HG03460 (cell line): ENCODE measurements at regions not wholly inside any gene's neighbourhood (a gene's known extent, or its start where the extent isn't known, plus 50 kb on each side); places are given as distances from the start of the nearest gene placed in this dataset.
"Not testable (repeated sequence)": the region's sequence is repeated elsewhere in the genome, so short reads cannot be mapped to it uniquely, and the experiment has no call there.

Experiments
- ATAC-seq: cut with Tn5 transposase; IDR thresholded peaks from one replicate; pipeline ENCODE4 v1.9.1; 2021; ENCODE audit not compliant: unreplicated experiment

- no peak for ATAC-seq
These were observed 1548.1 kb upstream of the LRRTM3 start for GRCh38 chr10:65377687-65378086.

DNA sequence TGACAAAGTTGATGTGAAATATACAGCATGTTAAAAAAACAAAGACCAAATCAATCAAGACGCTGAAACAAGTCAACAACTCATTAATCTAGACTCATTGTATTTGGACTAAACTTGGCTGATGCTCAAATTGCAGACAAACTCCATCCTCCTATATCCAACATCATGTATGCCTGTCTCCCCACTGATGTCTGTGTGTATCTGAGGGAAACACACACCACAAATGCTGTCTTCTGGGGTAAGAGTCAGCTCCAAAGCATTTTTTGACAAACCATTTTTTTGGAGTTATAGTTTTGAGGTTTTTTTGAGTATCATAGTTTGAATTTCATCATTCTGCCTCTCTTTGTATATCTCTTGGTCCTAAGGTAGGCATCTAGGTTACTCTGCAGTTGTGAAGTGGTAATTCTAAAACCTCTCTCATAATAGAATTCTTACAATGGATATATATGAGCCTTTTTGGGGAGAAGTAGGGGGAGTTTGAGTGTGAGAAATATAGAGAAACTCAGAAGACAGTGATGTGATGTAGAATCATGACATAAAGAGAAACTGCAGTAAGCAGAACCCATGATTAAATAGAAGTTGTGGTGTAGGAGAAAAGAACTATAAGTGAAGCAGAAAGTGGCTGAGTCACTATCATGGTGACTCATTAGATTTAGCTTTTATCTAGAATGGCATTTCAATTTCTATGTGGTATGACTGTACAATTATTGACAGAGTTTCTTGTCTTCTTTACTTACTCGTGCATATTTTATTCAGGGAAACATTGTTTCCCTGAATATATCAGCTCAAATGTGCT is 1531.1 kb upstream of the LRRTM3 start:
- ATAC-seq = peak; percentile 69

- ATAC-seq = no peak
These were observed 1530.2 kb upstream of the LRRTM3 start for GRCh38 chr10:65395631-65396030.

- no peak for ATAC-seq
These were observed 1528.8 kb upstream of the LRRTM3 start for GRCh38 chr10:65396997-65397396.

GRCh38 chr10:65408401-65408800 is 1517.4 kb upstream of the LRRTM3 start:
- ATAC-seq = no peak

DNA sequence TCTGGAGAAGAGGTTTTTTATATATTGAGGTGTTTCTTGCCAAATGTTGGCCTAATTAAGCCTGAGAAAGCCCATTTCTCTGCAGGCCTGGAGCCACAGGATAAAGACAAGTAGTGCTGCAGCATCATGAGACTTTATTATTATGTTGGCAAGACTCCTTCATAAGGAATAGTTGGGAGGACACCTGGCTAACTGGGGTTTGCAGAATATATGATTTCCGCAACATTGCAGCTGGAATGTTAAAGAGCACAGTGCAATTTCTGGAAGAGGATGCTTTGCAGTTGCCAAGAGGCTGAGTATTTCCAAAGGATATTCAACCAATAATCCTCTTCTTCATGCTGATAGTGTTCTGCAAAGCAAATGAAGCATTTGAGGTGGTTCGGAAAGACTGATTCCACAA is 1512.8 kb upstream of the LRRTM3 start:
- no peak for ATAC-seq

GRCh38 chr10:65415318-65415717 is 1510.5 kb upstream of the LRRTM3 start:
- ATAC-seq = no peak

DNA sequence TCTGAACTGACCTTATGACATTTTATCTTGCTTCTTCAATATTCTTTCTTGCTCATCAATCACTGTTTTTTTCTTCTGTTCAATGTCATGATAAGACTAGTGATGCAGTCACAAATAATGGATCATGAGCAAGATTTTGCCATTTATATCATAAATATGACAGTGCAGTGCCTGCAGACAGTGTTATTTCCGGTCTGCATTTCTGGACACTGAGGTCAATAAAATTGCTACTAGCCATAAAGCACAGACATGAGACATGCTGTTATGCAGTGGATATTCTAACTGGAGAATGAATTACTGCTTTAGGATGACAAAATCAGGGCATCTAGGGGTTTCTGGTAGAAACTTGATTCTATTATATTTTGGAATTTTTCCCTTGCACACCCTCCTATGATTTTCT is 1509.7 kb upstream of the LRRTM3 start:
- no peak for ATAC-seq

DNA sequence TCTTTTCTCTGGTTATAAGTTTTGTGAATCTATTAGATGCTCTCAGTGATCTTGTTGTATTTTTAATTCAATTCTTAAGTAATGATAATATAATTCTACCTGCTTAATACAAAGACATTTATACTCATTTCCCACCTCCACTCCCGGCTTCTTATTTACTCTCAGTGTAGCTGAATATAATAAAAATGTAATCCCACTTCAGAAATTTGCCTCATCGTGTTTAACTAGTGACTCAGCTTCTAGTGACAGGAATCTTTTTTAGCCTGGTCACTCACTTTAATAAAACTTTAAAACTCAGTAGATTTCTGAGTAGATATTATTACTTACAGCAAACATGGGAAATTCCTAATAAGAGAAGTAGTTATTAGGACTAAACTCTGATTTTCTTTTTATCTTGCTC is 1506.2 kb upstream of the LRRTM3 start:
- ATAC-seq = no peak

- ATAC-seq = no peak
These were observed 1502.8 kb upstream of the LRRTM3 start for GRCh38 chr10:65423043-65423442.

- ATAC-seq = not testable (repeated sequence)
These were observed 1496.5 kb upstream of the LRRTM3 start for GRCh38 chr10:65429381-65429780.

- peak; percentile 79 for ATAC-seq
These were observed 1494.9 kb upstream of the LRRTM3 start for GRCh38 chr10:65430979-65431378.

DNA sequence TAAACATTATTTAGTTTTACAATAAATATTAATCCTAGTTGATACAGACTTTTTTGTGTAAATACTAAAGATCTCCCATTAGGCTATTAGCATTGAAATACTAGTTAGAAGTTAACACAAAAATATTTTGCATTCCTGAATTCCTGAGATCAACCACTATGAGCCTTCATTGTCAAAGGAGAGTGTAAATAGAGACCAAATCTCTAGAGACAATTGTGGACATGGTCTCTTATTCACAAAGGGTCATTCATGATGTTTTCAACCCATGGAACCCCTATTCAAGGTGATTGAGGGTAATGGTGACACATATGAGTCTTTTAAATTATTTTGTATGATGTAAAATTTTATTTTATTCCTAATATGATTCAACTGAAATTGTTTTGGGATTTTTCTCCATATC is 1454.8 kb upstream of the LRRTM3 start:
- no peak for ATAC-seq

DNA sequence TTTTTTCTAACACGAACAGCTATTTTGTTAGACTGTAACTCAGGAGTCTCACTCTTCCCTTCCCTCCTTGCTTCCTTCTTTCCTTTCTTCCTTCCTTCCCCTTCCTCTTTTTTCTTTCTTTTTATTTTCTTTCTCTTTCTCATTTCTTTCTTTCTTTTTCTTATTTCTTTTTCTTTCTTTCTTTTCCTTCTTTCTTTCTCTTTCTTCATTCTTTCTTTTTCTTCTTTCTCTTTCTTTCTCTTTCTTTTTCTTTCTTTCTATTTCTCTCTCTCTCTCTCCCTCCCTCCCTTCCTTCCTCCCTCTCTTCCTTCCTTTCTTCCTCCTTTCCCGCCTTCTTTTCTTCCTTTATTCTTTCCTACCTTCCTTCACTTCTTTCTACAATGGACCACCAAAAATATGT is 1443.0 kb upstream of the LRRTM3 start:
- no peak for ATAC-seq

DNA sequence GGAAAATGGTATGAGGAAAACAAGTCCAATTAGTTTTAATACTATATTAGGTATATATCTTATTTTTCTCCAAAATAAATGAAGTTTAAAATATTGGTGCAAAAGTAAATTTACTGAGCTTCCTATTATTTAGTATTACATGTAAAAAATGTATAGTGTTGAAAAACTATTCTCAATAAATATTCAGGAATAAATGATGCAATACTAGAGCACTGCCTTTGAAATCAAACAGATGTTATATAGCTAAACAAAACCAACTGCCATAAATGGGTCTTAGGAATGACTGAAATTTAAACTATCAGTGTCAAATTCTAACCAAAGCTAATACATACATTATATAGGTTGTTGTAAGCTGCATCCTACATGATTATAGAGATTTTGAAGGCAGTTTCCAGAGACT is 1434.0 kb upstream of the LRRTM3 start:
- ATAC-seq = no peak

- ATAC-seq = no peak
These were observed 1429.3 kb upstream of the LRRTM3 start for GRCh38 chr10:65496541-65496940.

DNA sequence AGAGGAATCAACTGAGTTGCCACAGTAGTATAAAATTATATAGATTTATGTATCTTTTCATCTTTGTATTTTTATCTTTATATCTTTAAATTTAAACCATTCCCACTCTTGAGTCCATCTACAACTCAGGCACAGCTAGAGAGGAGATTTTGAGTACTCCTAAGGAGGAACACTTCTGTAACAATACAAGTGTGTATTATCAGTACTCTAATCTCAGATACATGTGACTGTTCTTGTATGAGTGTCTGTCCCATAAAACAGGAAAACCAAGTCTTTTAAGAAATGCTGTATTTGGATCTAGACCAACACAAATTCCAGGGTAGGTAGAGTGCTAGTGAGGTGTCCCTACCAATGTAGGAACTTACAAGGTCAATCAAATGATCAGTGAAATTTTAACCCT is 1428.0 kb upstream of the LRRTM3 start:
- no peak for ATAC-seq

DNA sequence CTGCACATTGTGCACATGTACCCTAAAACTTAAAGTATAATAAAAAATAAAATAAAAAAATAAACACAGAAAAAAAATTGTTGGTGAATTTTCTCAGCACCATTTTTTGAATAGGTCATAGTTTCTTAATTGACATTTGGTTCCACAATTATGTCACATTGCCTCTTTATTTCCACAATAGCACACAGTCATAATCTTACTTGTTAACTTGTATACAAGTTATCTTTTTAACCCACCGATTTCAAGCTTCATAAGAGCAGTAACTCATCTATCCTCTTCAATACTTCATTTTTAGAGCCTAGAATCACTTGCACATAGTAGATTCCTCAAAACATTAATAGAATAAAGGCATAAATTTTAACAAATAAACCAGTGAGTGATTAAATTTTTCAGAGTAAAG is 1425.1 kb upstream of the LRRTM3 start:
- no peak for ATAC-seq

DNA sequence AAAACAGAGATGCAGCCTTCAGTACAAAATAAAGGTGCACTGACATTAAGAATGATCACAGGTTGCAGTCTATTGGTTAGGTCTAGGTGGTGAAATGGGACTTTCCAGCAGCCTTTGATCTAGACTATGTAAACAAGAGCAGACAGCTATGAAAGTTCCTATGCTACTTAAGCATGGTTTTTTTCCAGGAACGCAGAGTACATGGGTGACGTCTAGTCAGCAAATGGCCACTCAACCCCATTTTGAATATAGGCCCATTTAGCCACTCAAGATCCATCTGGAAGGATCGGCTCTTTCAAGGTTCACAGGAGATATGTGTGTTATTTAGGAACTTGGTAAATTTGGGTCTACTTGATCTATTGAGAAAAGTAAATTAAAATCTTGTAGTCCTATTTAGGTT is 1424.6 kb upstream of the LRRTM3 start:
- peak; percentile 70 for ATAC-seq

DNA sequence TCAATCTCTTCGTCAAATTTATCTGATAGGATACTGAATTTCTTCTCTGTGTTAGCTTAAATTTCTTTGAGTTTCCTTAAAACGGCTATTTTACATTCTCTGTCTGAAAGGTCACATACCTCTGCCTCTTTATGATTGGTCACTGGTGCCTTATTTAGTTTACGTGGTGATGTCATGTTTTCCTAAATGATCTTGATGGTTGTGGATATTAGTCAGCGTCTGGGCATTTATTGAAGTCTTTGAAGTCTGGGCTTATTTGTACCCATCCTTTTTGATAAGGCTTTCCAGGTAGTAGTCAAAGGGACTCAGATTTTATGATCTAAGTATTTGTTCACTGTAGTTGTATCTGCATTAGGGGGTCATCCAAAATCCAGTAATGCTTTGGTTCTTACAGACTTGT is 1407.5 kb upstream of the LRRTM3 start:
- ATAC-seq = no peak

- no peak for ATAC-seq
These were observed 1396.8 kb upstream of the LRRTM3 start for GRCh38 chr10:65528986-65529385.

DNA sequence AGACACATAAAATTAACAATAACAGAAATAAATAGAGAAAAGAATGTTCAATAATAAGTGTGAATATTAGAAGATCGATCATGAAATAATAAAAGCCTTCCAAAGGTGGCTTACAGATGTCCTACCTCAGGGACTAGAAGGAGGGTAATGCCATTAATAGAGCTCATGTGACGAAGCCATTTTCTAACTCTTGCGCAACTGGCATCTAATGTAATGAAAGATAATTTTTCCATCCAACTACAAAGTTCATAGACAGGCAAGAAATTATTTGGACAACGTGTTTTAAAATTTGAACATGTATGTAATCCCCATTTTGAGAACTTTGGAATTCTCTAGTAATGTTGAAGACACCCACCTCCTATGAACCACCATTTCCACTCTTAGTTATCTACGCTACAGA is 1394.3 kb upstream of the LRRTM3 start:
- no peak for ATAC-seq

- ATAC-seq = no peak
These were observed 1391.1 kb upstream of the LRRTM3 start for GRCh38 chr10:65534771-65535170.
